ENCODE measurements at regions not wholly inside any gene's neighbourhood (a gene's known extent, or its start where the extent isn't known, plus 50 kb on each side); places are given as distances from the start of the nearest gene placed in this dataset.

- no peak for DNase-seq (ENCODE audit: low spot score)
These were observed 513.8 kb downstream of the PTPRC start for GRCh38 chr1:199152676-199153075.

- DNase-seq (ENCODE audit: low spot score) = no peak
These were observed 516.6 kb downstream of the PTPRC start for GRCh38 chr1:199155166-199156019.

GRCh38 chr1:199157494-199157893 lies 518.7 kb downstream of the PTPRC start:
- DNase-seq (ENCODE audit: low spot score) = no peak

GRCh38 chr1:199160521-199161318 lies 521.9 kb downstream of the PTPRC start:
- no peak for DNase-seq (ENCODE audit: low spot score)

GRCh38 chr1:199161319-199161680 lies 522.5 kb downstream of the PTPRC start:
- DNase-seq (ENCODE audit: low spot score) = no peak

- no peak for DNase-seq (ENCODE audit: low spot score)
These were observed 523.0 kb downstream of the PTPRC start for GRCh38 chr1:199161766-199162303.

GRCh38 chr1:199163267-199163666 lies 524.4 kb downstream of the PTPRC start:
- DNase-seq (ENCODE audit: low spot score) = no peak

- DNase-seq (ENCODE audit: low spot score) = no peak
These were observed 524.8 kb downstream of the PTPRC start for GRCh38 chr1:199163670-199164069.

GRCh38 chr1:199167460-199167859 lies 528.6 kb downstream of the PTPRC start:
- DNase-seq (ENCODE audit: low spot score) = no peak

GRCh38 chr1:199168888-199169585 lies 530.2 kb downstream of the PTPRC start:
- no peak for DNase-seq (ENCODE audit: low spot score)

GRCh38 chr1:199170711-199171110 lies 531.9 kb downstream of the PTPRC start:
- no peak for DNase-seq (ENCODE audit: low spot score)

GRCh38 chr1:199172171-199173124 lies 533.6 kb downstream of the PTPRC start:
- no peak for DNase-seq (ENCODE audit: low spot score)

- DNase-seq (ENCODE audit: low spot score) = no peak
These were observed 534.5 kb downstream of the PTPRC start for GRCh38 chr1:199173356-199173755.

GRCh38 chr1:199174336-199174735 lies 535.5 kb downstream of the PTPRC start:
- no peak for DNase-seq (ENCODE audit: low spot score)

- no peak for DNase-seq (ENCODE audit: low spot score)
These were observed 537.9 kb downstream of the PTPRC start for GRCh38 chr1:199176713-199177112.

- no peak for DNase-seq (ENCODE audit: low spot score)
These were observed 538.4 kb downstream of the PTPRC start for GRCh38 chr1:199177241-199177640.

- DNase-seq (ENCODE audit: low spot score) = no peak
These were observed 539.8 kb downstream of the PTPRC start for GRCh38 chr1:199178646-199179045.

- no peak for DNase-seq (ENCODE audit: low spot score)
These were observed 543.5 kb downstream of the PTPRC start for GRCh38 chr1:199182186-199182843.

GRCh38 chr1:199184180-199184579 lies 545.3 kb downstream of the PTPRC start:
- no peak for DNase-seq (ENCODE audit: low spot score)

GRCh38 chr1:199194862-199195261 lies 556.0 kb downstream of the PTPRC start:
- DNase-seq (ENCODE audit: low spot score) = no peak

Data from mesenteric fat pad (tissue), 1 donor.